ENCODE measurements at regions not wholly inside any gene's neighbourhood (a gene's known extent, or its start where the extent isn't known, plus 50 kb on each side); places are given as distances from the start of the nearest gene placed in this dataset.

DNA sequence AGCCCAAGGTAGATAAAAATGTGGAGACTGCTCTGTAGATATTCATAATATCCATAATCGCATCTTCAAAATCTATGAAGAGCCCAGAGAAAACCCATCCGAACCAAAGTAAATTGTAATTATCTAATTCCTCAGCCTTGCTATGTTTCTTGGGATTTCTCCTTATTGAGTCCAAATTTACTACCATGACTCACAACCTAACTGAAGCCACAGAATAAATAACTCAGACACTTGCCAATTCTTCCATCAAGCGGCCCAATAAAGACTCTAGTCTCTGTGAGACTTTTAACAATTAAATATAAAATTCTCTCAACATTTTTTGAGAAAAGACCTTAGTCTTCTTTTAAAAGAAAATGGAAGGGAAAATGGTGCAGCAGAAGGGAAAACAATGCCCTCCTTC, 409.8 kb downstream of the DAD1 start:
- TF ChIP-seq CTCF (IDR thresholded peaks at IDR 0.05), result no peak
- TF ChIP-seq EP300 (IDR thresholded peaks at IDR 0.05), result no peak

All from upper lobe of left lung (tissue), 4 donors.